ENCODE measurements at regions not wholly inside any gene's neighbourhood (a gene's known extent, or its start where the extent isn't known, plus 50 kb on each side); places are given as distances from the start of the nearest gene placed in this dataset.

DNA sequence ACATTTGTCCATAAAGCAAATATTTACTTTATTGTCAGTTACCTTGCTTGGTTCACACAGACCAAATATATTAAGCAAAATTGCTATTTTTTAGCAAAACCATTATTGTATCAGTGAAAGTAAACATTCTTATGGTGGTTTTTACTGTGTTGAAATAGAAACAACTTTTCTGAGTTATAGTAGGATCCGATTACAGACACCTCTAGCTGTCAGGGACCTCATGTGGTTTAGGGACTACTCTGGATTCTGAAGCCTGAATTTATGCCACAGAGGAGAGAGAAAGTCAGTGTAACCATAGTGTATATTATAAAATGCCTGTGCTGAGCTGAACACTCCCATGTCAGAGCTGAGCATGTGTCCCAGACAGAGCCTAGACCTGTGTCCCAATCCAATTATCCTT, 287.5 kb downstream of the FLRT2 start:
- DNase-seq (ENCODE audit: low read depth, low spot score) (no peak), ATAC-seq (no peak), FAIRE-seq (no peak)
- ChIA-PET SMC1A (ENCODE audit: uncharacterized antibody, unreplicated experiment) (interaction anchor here (0.7 kb wide), 1 partner anchor 34 kb away, joined by 3 read pairs; no protein-coding TSS in a partner anchor), POLR2A (no interaction called here), RAD21 (ENCODE audit: unreplicated experiment) (no interaction called here), CTCF (no interaction called here)
- Histone ChIP-seq H3K9me3 (replicated peaks; ENCODE audit: control insufficient read depth, insufficient read depth, low read length) (no peaks in the 10 kb centered on the region), H3K9ac (ENCODE audit: control insufficient read depth, insufficient read depth, low read length) (no peak overlapping the region), H2AFZ (ENCODE audit: control insufficient read depth, low read depth, low read length) (no peak overlapping the region), H3K79me2 (ENCODE audit: control insufficient read depth, insufficient read depth, low read length) (no peaks in the 10 kb centered on the region), H3K4me3 (no peak overlapping the region), H3K27ac (ENCODE audit: control insufficient read depth, insufficient read depth) (no peak overlapping the region), H4K20me1 (ENCODE audit: control insufficient read depth, insufficient read depth) (no peaks in the 10 kb centered on the region), H3K4me2 (ENCODE audit: control insufficient read depth, insufficient read depth) (no peak overlapping the region), H3K4me1 (ENCODE audit: control insufficient read depth, insufficient read depth, low read length) (no peaks in the 10 kb centered on the region), H3K36me3 (ENCODE audit: control insufficient read depth in 2 of 2, insufficient read depth in 2 of 2, low read length in 1 of 2) (no peaks in the 10 kb centered on the region), H3K27me3 (replicated peaks in 1 of 2; ENCODE audit: control insufficient read depth in 2 of 2, insufficient read depth in 2 of 2, low read length in 1 of 2) (no peaks in the 10 kb centered on the region)
- TF ChIP-seq HDAC6 (IDR thresholded peaks at IDR 0.05; ENCODE audit: unreplicated experiment), result no peak
- TF ChIP-seq ZBTB11 (CRISPR knock-in tag; IDR thresholded peaks at IDR 0.05), result no peak
- TF ChIP-seq SIX5 (IDR thresholded peaks at IDR 0.05; ENCODE audit: low read depth, low read length, severe bottlenecking), result no peak
- no peak for TF ChIP-seq NFYA (IDR thresholded peaks at IDR 0.05; ENCODE audit: borderline replicate concordance, low read depth, low read length)
- TF ChIP-seq TCF7 (IDR thresholded peaks at IDR 0.05; ENCODE audit: borderline replicate concordance), result no peak
- no peak for TF ChIP-seq ZBTB40 (IDR thresholded peaks at IDR 0.05; ENCODE audit: borderline replicate concordance)
- intact Hi-C loops (cut with micrococcal nuclease; ENCODE audit: unreplicated experiment) (no loop called here), in situ Hi-C loops (cut with MboI) (no loop called here)
- WGBS (ENCODE audit: insufficient coverage, insufficient replicate concordance, low lambda C conversion rate, missing lambda C conversion rate), result 64% methylated on average over 1 of the region's 1 CpG
- no TSS peak for BruUV-seq (replicated peaks)
